RPMI7951 (cell line): ENCODE measurements at regions not wholly inside any gene's neighbourhood (a gene's known extent, or its start where the extent isn't known, plus 50 kb on each side); places are given as distances from the start of the nearest gene placed in this dataset.
A peak's percentile ranks its signal among the peaks of the same experiment; 100 is the strongest.
"Not testable (repeated sequence)": the region's sequence is repeated elsewhere in the genome, so short reads cannot be mapped to it uniquely, and the experiment has no call there.

ENCODE experiments used
- DNase-seq: peaks from one replicate; pipeline ENCODE4 v3.0.0-alpha.2; 2012; ENCODE audit warnings: low read depth

- DNase-seq: no peak
Measured at GRCh38 chr9:135273008-135273407, 185.5 kb downstream of the OLFM1 start.

GRCh38 chr9:135275163-135275562, 187.7 kb downstream of the OLFM1 start:
- no peak for DNase-seq

GRCh38 chr9:135275571-135276289, 188.3 kb downstream of the OLFM1 start:
- DNase-seq: no peak

GRCh38 chr9:135277219-135278201, 190.0 kb downstream of the OLFM1 start:
- DNase-seq: no peak

GRCh38 chr9:135278586-135278985, 191.1 kb downstream of the OLFM1 start:
- no peak for DNase-seq

- DNase-seq: no peak
Measured at GRCh38 chr9:135279385-135279784, 191.9 kb downstream of the OLFM1 start.

GRCh38 chr9:135279834-135280393, 192.4 kb downstream of the OLFM1 start:
- no peak for DNase-seq

- DNase-seq: no peak
Measured at GRCh38 chr9:135280666-135281065, 193.2 kb downstream of the OLFM1 start.

GRCh38 chr9:135281151-135281550, 193.7 kb downstream of the OLFM1 start:
- DNase-seq: no peak

GRCh38 chr9:135281791-135282737, 194.6 kb downstream of the OLFM1 start:
- DNase-seq: peak; percentile 4

- no peak for DNase-seq
Measured at GRCh38 chr9:135282808-135283207, 195.3 kb downstream of the OLFM1 start.

GRCh38 chr9:135283671-135284070, 195.9 kb upstream of the PPP1R26 start:
- no peak for DNase-seq

- DNase-seq: no peak
Measured at GRCh38 chr9:135284386-135285134, 195.0 kb upstream of the PPP1R26 start.

- not testable (repeated sequence) for DNase-seq
Measured at GRCh38 chr9:135286187-135286925, 193.2 kb upstream of the PPP1R26 start.

- DNase-seq: no peak
Measured at GRCh38 chr9:135286961-135287360, 192.6 kb upstream of the PPP1R26 start.

GRCh38 chr9:135287627-135288026, 192.0 kb upstream of the PPP1R26 start:
- no peak for DNase-seq

GRCh38 chr9:135288054-135288453, 191.5 kb upstream of the PPP1R26 start:
- no peak for DNase-seq

- no peak for DNase-seq
Measured at GRCh38 chr9:135289081-135289491, 190.5 kb upstream of the PPP1R26 start.

- DNase-seq: no peak
Measured at GRCh38 chr9:135290086-135290485, 189.5 kb upstream of the PPP1R26 start.

GRCh38 chr9:135290566-135290965, 189.0 kb upstream of the PPP1R26 start:
- no peak for DNase-seq
